ENCODE measurements at regions not wholly inside any gene's neighbourhood (a gene's known extent, or its start where the extent isn't known, plus 50 kb on each side); places are given as distances from the start of the nearest gene placed in this dataset.

DNA sequence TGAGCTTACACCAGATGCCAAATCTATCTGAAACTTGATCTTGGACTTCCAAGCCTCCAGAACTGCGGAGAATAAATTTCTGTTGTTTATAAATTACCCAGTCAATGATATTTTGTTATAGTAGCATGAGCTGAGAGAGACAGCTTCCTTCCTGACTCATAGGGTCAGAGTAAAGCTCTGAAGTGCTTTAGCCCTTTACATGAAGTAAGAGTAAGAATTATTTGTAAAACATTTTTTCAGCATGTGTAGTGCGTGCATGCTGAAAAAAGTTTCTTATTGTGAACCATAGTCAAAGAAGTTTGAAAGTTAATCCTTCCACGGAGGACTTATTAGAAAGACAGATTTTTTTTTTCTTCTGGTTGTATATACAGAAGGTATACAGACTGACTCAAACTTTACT, 172.4 kb downstream of the DMRT2 start:
- no peak for TF ChIP-seq Cebpa-rat (IDR thresholded peaks at IDR 0.05)
- no peak overlapping the region for H3K9ac ChIP-seq
- no peaks in the 10 kb centered on the region for H3K9me3 ChIP-seq

DNA sequence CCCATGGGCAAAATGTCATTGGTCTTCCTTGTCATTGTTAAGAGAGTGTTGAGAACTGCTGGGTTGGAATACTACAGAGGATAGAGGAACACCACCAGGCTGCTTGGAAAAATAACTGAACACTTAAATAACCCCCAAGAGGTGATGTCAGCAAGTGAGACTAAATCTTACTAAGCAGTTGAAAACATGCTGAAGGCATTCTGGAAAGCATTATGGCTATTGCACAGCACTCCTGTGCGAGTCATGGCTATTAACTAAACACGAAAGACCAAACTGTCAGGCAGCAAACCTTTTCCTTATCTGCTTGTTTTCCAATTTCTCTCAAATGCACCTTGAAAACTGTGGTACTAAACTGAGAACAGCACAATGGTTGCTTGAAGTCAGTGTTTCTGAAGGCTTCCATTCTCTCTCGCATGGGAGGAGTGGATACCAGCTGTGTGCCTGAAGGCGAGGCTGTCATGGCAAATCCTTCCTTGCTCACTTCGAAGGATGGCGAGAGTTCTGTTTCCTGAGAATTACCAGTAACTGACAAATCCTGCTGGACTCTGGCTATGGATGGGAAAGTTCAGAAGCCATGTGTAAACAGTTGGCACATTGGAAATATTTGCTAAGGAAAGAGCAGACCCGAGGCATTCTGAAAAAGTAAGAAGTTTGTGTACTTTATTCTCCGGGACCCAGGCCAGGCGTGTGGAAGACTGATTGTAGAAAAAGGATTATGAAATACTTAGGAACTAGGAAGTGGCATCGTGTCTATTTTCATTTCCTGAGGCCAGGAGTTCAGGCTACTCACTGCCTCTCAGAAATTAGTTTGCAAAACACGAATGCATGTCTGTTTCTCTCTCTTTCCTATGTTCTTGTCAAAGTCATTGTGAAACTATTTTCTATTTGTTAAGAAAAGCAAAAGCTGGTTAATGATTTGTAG, 182.1 kb downstream of the DMRT2 start:
- TF ChIP-seq Cebpa-rat (IDR thresholded peaks at IDR 0.05) = no peak
- Histone ChIP-seq H3K9me3 (no peaks in the 10 kb centered on the region), H3K27ac (no peak overlapping the region), H3K9ac (no peak overlapping the region), H3K4me3 (no peak overlapping the region), H3K4me1 (no peaks in the 10 kb centered on the region), H3K27me3 (no peaks in the 10 kb centered on the region), H4K20me1 (no peaks in the 10 kb centered on the region), H3K36me3 (no peaks in the 10 kb centered on the region), H3K4me2 (no peak overlapping the region)

More for the DNA sequence above, 172.4 kb downstream of the DMRT2 start:
- Histone ChIP-seq H3K36me3 (no peaks in the 10 kb centered on the region), H3K4me2 (no peak overlapping the region), H3K27me3 (no peaks in the 10 kb centered on the region), H3K4me3 (no peak overlapping the region), H3K27ac (no peak overlapping the region), H4K20me1 (no peaks in the 10 kb centered on the region), H3K4me1 (no peaks in the 10 kb centered on the region)

DNA sequence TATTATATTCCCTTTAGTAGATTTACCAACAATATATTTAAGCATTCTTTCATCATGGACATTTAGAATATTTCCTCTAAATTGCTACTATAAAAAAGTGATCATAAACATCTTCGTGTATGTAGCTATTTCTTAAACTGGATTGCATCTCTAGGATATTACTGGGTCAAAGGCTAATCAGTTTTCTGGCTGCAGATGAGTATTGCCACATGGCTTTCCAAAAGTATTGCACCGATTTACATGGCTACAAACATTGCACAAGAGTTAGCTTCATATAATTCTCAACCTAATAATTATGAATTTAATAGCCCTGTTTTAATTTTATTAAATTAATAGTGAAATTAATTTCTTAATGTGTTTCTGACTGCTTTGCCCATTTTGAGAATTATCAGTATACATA, 183.4 kb downstream of the DMRT2 start:
- no peaks in the 10 kb centered on the region for H4K20me1 ChIP-seq
- TF ChIP-seq Cebpa-rat (IDR thresholded peaks at IDR 0.05) = no peak
- H3K4me3 ChIP-seq = no peak overlapping the region
- no peak overlapping the region for H3K4me2 ChIP-seq
- no peak overlapping the region for H3K9ac ChIP-seq
- H3K9me3 ChIP-seq = no peaks in the 10 kb centered on the region
- H3K27me3 ChIP-seq = no peaks in the 10 kb centered on the region
- H3K27ac ChIP-seq = no peak overlapping the region
- H3K36me3 ChIP-seq = no peaks in the 10 kb centered on the region
- H3K4me1 ChIP-seq = no peaks in the 10 kb centered on the region

DNA sequence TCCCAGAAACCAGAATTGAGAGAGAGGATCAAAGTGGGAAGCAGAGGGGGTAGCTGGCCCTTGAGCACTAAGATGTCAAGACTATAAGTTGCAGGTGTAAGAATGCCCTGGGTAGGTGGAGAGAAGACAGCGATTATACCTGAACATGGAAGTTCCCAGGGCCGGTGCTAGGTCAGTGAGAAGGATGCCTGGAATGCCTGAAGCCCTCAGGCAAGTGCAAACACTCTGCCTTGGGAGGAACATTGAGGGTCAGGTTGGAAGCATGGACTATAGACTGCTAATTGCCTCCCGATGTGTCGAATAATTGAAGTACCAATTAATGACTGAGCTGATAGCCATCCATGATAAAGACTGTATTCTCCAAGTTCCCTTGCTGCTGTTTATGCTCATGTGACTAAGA, 185.5 kb downstream of the DMRT2 start:
- Histone ChIP-seq H3K4me1 (no peaks in the 10 kb centered on the region), H3K9me3 (no peaks in the 10 kb centered on the region), H3K27ac (no peak overlapping the region), H3K4me3 (no peak overlapping the region), H3K9ac (no peak overlapping the region), H4K20me1 (no peaks in the 10 kb centered on the region), H3K36me3 (no peaks in the 10 kb centered on the region), H3K27me3 (no peaks in the 10 kb centered on the region), H3K4me2 (no peak overlapping the region)
- no peak for TF ChIP-seq Cebpa-rat (IDR thresholded peaks at IDR 0.05)

DNA sequence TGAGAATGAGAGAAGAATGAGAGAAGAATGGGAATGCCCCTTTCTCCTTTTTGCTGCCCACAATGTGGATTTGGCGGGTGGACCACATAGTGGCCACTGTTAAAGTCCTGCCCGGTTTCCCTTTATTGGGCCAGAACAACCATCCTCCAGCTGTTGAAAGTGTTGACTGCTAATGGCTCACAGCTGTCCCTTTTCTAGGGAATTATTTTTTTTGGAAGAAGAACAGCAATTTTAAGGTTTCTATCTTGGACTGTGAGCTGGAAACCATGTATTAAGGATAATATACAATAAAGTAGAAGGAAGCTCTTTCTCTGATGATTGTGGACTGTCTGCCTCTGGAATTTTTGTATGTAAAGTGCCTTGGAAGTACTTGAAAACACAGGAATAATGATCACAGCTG, 185.9 kb downstream of the DMRT2 start:
- Histone ChIP-seq H3K9me3 (no peaks in the 10 kb centered on the region), H3K27me3 (no peaks in the 10 kb centered on the region)
- TF ChIP-seq Cebpa-rat (IDR thresholded peaks at IDR 0.05) = no peak

DNA sequence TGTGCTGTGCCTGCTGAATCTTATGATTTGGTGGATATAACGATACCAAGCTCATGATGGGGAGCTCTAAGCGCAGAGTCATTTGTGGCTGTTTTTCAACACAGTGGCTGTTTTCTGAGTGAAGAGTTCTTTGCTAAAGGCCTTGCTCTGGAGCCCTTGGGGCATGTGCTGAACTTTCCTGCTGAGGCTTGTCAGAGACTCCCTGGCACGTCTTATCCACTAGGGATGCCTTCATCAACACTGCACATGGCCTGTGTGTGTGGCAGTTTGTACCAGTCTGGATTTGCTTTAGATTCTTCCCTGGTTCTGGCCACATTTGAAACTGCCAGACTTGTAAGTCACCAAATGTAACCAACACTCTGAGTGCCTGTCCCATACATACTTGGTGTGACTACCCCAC, 188.2 kb downstream of the DMRT2 start:
- Histone ChIP-seq H3K36me3 (no peaks in the 10 kb centered on the region), H3K4me2 (no peak overlapping the region), H3K27me3 (no peaks in the 10 kb centered on the region), H3K4me1 (no peaks in the 10 kb centered on the region), H3K4me3 (no peak overlapping the region), H3K9me3 (no peaks in the 10 kb centered on the region), H3K9ac (no peak overlapping the region), H3K27ac (no peak overlapping the region), H4K20me1 (no peaks in the 10 kb centered on the region)
- no peak for TF ChIP-seq Cebpa-rat (IDR thresholded peaks at IDR 0.05)

More for the DNA sequence above, 185.9 kb downstream of the DMRT2 start:
- Histone ChIP-seq H4K20me1 (no peaks in the 10 kb centered on the region), H3K27ac (no peak overlapping the region), H3K4me2 (no peak overlapping the region), H3K4me1 (no peaks in the 10 kb centered on the region), H3K9ac (no peak overlapping the region), H3K4me3 (no peak overlapping the region), H3K36me3 (no peaks in the 10 kb centered on the region)

DNA sequence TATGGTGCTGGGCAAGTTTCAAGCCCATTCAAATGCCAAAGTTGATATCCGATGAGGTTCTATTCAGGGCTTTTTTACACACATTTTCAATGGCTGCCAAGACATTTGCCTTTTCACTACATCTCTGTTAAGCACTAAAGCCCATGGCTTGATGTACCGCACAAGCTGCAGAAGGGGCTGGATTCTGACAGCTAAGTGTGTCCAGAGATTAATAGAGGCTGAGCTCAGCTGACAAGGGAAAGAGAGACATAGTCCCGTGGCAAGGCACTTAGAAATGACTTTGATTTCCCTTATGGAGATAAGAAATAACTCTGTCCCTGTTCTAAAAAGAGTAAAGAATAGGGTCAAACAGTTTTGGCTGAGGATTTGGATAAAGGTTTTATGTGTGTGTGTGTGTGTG, 198.6 kb downstream of the DMRT2 start:
- H4K20me1 ChIP-seq = no peaks in the 10 kb centered on the region
- no peak overlapping the region for H3K27ac ChIP-seq
- no peaks in the 10 kb centered on the region for H3K9me3 ChIP-seq
- no peak for TF ChIP-seq Cebpa-rat (IDR thresholded peaks at IDR 0.05)
- H3K4me3 ChIP-seq = no peak overlapping the region
- no peak overlapping the region for H3K4me2 ChIP-seq
- no peaks in the 10 kb centered on the region for H3K36me3 ChIP-seq
- no peak overlapping the region for H3K9ac ChIP-seq
- no peaks in the 10 kb centered on the region for H3K4me1 ChIP-seq
- H3K27me3 ChIP-seq = no peaks in the 10 kb centered on the region

GRCh38 chr9:1253064-1253979, 203.2 kb downstream of the DMRT2 start:
- H3K36me3 ChIP-seq = no peaks in the 10 kb centered on the region

DNA sequence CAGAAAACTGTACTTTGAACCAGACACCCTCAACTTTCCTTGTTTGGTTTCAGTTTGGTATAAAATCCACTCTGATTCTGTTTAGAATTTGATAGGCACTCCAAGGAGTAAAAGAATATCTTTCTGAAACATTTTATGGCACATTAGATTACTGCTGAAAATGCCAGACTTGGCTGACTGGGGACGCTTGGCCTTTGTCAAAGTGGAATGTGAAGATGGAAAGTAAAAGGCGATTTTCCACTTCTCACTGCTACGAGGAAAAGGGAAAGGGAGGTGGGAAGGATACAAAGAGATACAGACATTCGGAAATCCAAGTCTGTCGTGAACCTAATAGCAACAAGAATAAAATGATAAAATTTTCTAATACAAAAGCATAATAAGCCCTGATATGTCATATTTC, 203.9 kb downstream of the DMRT2 start:
- Histone ChIP-seq H3K27me3 (no peaks in the 10 kb centered on the region), H4K20me1 (no peaks in the 10 kb centered on the region), H3K36me3 (no peaks in the 10 kb centered on the region), H3K4me2 (no peak overlapping the region), H3K4me1 (no peaks in the 10 kb centered on the region), H3K9ac (no peak overlapping the region), H3K9me3 (no peaks in the 10 kb centered on the region), H3K27ac (no peak overlapping the region), H3K4me3 (no peak overlapping the region)
- no peak for TF ChIP-seq Cebpa-rat (IDR thresholded peaks at IDR 0.05)

More at GRCh38 chr9:1253064-1253979, 203.2 kb downstream of the DMRT2 start:
- Histone ChIP-seq H4K20me1 (no peaks in the 10 kb centered on the region), H3K4me2 (no peak overlapping the region), H3K9me3 (no peaks in the 10 kb centered on the region), H3K9ac (no peak overlapping the region), H3K4me3 (no peak overlapping the region), H3K27me3 (no peaks in the 10 kb centered on the region), H3K27ac (no peak overlapping the region), H3K4me1 (no peaks in the 10 kb centered on the region)
- TF ChIP-seq Cebpa-rat (IDR thresholded peaks at IDR 0.05) = no peak

- Histone ChIP-seq H3K4me1 (no peaks in the 10 kb centered on the region), H3K4me2 (no peak overlapping the region), H3K9ac (no peak overlapping the region), H3K36me3 (no peaks in the 10 kb centered on the region), H3K9me3 (no peaks in the 10 kb centered on the region), H4K20me1 (no peaks in the 10 kb centered on the region), H3K4me3 (no peak overlapping the region), H3K27me3 (no peaks in the 10 kb centered on the region), H3K27ac (no peak overlapping the region)
- no peak for TF ChIP-seq Cebpa-rat (IDR thresholded peaks at IDR 0.05)
These were observed 206.0 kb downstream of the DMRT2 start for GRCh38 chr9:1256178-1256577.
